Keratinocyte (primary cell): ENCODE measurements at regions not wholly inside any gene's neighbourhood (a gene's known extent, or its start where the extent isn't known, plus 50 kb on each side); places are given as distances from the start of the nearest gene placed in this dataset.

ENCODE experiments used
- CTCF ChIP-seq, 3 experiments: IDR thresholded peaks in 1 of 3; conservative IDR thresholded peaks in 1 of 3; optimal IDR thresholded peaks in 1 of 3; 2 replicates in 2 of 3; 3 replicates in 1 of 3; pipeline versions ENCODE3 to v1.5.1; 2011; ENCODE audit warnings: low read length in 3 of 3, mild to moderate bottlenecking in 3 of 3, moderate library complexity in 2 of 3, control low read depth in 1 of 3, inconsistent platforms in 1 of 3; ENCODE audit not compliant: insufficient read depth in 2 of 3; ENCODE audit errors: extremely low read depth in 1 of 3
- EZH2 ChIP-seq: IDR thresholded peaks from one replicate; pipeline ENCODE4 v1.6.1; 2012; ENCODE audit warnings: inconsistent platforms, mild to moderate bottlenecking, low read length, moderate library complexity

GRCh38 chr3:480070-480469 is 283.5 kb downstream of the CHL1 start:
- no peak for TF ChIP-seq CTCF (optimal IDR thresholded peaks at IDR 0.05 in 1 of 3, IDR thresholded peaks at IDR 0.05 in 1 of 3, conservative IDR thresholded peaks at IDR 0.05 in 1 of 3; ENCODE audit: extremely low read depth in 1 of 3, insufficient read depth in 2 of 3, low read length in 3 of 3)
- TF ChIP-seq EZH2 = no peak
